Urothelium cell line (cell line): ENCODE measurements at regions not wholly inside any gene's neighbourhood (a gene's known extent, or its start where the extent isn't known, plus 50 kb on each side); places are given as distances from the start of the nearest gene placed in this dataset.

ENCODE experiments used
- DNase-seq: peaks from one replicate; pipeline ENCODE4 v3.0.0; 2011; ENCODE audit warnings: low spot score, mixed read lengths
- FAIRE-seq: peaks from 2 replicates; lab custom pipeline; 2011; peaks lifted over from hg19 to GRCh38; lab: Jason Lieb, UNC

DNA sequence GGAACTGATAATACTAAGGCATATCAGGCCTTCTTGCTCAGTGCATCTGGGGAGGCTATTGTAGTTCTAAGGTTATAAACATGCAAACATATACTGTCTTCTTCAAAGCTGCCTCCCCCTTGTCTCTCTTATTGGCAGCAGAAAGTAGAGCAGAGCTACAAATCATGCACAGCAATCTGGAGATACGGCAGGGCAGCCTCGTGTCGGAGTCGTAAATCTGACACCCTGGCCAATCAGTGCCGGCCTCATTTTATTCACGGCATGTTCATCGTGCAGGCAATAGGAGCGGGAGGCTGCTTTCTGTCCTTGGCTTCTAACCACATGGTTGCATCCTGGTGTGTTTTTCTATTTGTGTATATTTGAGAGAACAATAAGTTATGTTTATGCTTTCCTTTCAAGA lies 300.2 kb upstream of the CNTN6 start:
- FAIRE-seq (no peak), DNase-seq (no peak)

DNA sequence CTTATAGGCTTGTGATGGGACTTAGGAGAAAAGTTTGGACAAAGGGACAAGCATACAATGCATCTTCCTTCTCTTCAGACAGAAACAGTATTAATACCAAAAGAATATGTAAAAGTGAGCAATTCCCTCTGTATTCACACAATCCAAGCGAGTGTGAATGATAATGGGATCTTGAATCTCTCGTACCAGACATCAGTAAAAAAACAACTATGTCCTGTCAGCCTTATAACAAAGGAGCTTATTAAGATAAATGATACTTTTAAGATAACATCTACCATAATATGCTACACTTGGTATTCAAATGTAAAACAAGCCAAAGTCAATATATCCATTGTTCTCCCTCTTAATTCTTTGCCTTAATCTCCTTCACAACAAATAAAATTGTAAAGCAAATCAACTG lies 288.6 kb upstream of the CNTN6 start:
- DNase-seq (no peak), FAIRE-seq (no peak)

DNA sequence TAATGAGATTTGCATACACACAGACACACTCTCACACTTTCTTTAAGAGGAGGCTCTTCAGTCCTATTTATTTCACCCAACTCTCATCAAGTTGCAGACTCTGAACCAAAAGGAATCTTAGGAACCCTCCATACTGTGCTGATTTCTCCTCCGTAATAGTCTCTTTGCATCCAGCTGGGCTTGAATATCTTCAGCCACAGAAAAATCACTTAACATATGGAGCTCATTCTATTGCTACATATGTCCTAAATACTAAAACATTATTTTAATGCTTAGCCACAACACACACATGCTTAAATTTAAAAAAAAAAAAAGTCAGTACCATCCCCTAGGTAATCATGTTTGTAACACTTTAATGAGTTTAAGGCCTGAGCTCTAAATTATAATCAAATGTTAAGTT lies 287.5 kb upstream of the CNTN6 start:
- FAIRE-seq = no peak
- DNase-seq = no peak

DNA sequence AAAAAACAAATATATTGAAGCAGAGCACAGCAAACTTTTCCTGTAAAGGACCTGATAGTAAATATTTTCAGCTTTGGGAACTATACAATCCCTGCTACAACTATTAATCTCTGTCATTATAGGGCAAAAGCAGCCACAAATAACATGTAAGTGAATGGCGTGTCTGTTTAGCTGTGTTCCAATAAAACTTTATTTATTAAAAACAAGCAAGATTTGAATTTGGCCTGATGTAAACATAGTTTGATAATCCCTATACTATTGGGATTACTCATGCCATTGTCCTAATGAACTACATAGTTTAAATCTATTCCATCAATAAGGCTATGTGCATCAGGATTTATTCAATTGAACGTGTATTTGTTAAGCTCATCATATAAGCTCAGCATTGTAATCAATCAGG lies 286.8 kb upstream of the CNTN6 start:
- DNase-seq = no peak
- FAIRE-seq = no peak

DNA sequence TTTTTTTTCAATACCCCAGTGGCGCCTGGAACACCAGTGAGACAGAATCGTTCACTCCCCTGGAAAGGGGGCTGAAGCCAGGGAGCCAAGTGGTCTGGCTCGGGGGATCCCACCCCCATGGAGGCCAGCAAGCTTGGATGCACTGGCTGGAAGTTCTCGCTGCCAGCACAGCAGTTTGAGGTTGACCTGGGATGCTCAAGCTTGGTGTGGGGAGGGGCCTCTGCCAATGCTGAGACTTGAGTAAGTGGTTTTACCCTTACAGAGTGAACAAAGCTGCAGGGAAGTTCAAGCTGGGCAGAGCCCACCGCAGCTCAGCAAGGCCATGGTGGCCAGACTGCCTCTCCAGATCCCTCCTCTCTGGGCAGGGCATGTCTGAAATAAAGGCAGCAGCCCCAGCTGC lies 276.2 kb upstream of the CNTN6 start:
- no peak for FAIRE-seq
- DNase-seq = no peak

DNA sequence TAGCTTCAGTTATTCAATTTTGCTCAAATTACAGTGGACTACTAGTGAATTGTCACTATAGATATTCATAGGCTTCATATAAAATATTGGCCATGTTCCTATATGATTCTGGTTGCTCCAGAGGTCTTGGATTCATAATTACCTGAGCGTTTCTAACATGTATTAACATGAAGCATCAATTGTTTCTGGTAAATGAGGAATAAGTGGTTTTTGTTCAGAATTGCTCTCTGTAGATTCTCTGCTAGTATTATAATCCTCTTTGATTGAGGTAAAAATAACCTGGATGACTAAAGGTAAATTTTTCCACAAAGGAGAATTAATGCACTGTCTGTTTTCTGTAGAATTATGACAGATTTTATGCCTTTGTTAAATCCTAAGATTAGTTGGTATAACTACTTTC lies 258.1 kb upstream of the CNTN6 start:
- DNase-seq = no peak
- no peak for FAIRE-seq

DNA sequence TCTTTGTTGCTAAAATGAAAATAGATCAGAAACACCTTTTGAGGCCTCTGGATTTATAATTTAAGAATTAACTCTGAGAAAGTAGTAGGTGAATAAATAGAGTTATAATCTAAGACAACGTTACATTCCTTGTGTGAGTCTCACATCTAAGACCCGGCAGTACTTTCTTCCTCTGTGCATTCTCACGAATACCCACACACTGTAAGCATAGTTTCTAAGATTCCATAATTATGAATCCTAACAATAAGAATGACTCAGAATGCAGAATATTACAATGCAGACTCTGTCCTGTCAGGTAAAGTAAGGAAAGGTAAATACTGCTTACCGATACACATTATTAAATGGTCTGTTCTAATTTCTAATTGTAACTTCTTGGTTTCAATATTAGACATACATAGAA lies 257.7 kb upstream of the CNTN6 start:
- no peak for FAIRE-seq

DNA sequence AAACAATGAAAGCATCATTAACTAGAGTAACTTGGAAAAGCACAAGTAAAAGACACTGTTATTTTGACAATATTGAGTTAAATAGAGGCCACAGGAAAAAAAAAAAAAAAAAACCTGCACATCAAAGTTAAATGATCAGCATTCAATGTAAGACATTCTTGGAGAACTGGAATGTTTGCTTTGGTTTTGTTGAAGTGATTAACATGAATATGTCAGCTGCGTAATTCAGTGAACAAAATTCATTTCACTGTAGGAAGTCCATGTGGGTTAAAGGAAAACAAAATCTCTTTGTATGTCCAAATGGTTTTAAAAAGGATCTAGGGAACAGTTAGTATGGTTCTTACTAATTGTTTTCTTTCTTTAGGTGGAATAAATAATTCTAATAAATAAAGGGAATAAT lies 252.8 kb upstream of the CNTN6 start:
- DNase-seq (no peak), FAIRE-seq (no peak)

More for the DNA sequence above, 257.7 kb upstream of the CNTN6 start:
- no peak for DNase-seq

DNA sequence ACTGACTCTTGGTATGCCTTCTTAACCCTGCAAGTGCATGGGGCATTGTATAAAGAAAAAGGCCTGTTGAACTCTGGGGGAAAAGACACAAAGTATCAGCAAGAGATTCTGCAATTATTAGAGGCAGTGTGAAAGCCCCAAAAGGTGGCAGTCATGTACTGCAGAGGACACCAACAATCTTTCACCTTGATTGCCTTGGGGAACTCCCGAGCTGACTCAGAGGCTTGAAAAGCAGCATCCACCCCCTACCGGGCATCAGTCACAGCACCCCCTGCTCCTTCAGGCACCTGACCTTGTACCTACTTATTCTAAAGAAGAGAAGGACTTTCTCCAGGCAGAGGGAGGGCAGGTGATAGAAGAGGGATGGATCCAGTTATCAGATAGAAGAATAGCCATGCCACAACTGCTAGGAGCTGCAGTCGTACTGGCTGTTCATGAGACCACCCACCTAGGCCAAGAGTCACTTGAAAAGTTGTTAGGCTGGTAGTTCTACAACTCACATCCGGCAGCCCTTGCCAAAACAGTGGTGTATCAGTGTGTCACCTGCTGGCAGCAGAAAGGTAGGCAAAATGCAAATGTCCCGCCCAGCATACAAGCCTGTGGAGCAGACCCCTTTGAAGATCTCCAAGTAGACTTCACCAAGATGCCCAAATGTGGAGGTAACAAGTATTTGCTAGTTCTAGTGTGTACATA lies 241.6 kb upstream of the CNTN6 start:
- DNase-seq (no peak), FAIRE-seq (no peak)

DNA sequence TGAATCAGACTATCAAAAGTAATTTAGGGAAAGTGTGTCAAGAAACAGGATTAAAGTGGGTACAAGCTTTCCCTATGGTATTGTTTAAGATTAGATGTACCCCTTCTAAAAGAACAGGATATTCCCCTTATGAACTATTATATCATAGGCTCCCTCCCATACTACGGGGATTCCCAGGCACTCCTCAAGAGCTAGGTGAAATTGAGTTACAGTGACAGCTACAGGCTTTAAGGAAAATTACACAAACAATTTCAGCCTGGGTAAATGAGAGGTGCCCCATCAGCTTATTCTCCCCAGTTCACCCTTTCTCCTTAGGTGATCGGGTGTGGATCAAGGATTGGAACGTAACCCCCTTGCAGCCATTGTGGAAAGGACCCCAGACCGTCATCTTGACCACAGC lies 240.8 kb upstream of the CNTN6 start:
- no peak for DNase-seq
- FAIRE-seq = no peak

DNA sequence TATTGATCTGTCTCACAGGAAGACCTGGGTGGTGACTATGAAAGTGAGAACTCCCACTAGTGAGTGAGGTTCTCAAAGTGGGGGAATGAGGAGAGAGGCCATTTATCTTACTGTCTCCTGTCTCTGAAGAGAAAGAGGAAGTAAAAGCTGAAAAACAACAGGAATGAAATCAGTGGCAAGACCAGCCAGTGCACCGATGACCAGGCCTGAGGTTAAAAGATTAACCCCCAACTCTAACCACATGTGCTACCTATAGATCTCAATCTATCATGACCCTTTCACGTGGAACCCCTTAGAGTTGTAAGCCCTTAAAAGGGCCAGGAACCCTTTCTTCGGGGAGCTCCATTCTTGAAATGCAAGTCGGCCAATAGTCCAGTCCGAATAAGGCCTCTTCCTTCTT lies 239.3 kb upstream of the CNTN6 start:
- DNase-seq (no peak), FAIRE-seq (no peak)

DNA sequence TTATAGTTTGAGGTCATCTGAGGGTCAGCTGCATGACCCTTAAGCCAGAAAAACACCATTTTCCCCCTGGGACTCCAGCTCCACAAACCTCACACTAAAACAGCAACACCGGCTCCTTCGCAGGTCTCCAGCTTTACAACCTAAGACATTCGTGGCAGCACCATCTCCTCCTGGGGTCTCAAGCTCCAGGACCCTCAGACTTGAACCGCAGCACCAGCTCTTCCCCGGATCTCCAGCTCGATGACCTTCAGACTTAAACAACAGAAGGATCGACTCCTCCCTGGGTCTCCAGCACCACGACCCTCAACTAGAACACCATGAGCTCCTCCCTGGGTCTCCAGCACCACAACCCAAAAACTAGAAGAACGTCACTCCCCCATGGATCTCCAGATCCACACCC lies 233.7 kb upstream of the CNTN6 start:
- no peak for FAIRE-seq
- DNase-seq = no peak

DNA sequence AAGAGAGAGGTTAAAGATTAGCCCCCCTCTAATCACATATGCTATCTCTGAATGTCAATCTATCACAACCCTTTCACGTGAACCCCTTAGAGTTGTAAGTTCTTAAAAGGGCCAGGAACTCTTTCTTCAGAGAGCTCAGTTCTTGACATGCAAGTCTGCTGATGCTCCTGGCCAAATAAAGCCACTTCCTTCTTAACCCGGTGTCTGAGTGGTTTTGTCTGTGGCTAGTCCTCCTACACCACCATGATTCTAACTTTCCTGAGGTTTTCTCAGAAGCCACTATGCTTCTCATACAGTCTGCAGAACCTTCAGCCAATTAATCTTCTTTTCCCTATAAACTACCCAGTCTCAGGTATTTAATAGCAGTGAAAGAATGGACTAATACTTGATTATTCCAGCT lies 231.1 kb upstream of the CNTN6 start:
- DNase-seq (no peak), FAIRE-seq (no peak)

DNA sequence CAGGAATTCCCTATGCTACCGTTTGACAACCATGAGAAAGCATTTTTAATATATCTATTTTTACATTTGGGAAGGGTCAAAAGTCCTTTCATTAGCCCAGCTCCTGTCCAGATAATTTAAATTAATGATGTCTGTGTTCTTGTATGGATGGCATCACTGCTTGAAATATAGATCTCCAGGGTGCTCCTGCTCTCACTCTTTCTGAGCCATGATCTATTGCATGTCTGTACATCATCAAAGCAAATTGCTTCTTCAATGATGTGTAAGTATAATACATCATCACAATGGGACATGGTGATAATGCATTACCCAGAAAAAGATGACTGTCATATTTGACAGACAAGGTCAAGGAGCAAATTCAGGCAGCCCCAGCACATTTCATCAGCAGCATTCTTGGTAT lies 223.6 kb upstream of the CNTN6 start:
- DNase-seq (no peak), FAIRE-seq (no peak)

DNA sequence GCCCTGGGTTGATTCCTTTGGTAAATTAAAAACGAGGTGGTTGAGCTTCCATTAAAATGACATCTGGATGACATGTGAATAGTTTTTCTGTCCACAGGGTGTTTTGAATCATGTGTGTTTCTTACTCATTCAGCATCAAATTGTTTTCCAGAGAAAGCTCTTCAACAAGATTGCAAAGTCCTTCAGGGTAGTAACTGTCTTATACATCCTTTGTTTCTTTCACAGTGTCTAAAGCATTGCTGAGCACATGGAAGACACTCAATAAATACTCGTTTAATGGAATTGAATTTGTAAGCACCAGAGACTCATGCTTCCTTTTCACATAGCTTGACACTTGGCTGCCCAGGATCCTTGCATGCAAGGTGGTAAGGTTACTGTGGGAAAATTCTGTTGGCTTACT lies 223.1 kb upstream of the CNTN6 start:
- DNase-seq (no peak), FAIRE-seq (no peak)

DNA sequence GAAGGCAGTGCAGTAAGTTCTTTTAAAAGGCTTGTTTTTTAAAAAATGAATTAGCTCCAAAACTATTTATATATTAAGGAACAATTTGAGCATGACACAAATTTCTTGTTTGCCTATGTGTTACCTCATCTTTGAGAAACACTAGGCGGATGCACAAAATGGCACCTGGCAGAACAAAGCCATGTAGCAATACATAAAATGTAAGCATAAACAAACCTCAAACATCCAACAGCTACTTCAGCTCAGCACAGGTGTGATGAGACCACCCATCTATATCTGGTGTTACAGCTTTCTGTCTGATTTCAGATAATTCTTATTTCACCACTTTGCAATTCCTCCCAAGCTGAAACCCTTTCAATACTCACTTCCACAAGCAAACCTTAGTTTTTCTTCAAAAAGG lies 221.2 kb upstream of the CNTN6 start:
- FAIRE-seq = no peak
- DNase-seq = no peak

DNA sequence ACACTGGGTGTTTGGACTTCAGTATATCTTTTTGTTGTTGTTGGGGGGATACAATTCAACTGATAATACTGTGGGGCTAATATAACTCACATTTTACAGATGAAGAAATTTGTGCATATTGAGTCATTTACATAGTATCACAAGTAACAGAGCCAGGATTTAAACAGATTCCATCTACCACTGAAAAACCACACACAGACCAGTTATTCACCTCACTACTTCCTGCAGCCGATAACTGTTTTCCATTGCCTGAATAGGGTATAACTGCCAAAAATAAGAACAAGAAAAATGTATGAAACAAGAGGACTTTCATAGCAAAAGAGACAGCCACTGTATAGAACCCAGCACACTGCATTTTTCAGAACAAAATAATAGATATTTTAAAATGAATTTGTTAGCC lies 215.8 kb upstream of the CNTN6 start:
- FAIRE-seq (no peak), DNase-seq (no peak)

DNA sequence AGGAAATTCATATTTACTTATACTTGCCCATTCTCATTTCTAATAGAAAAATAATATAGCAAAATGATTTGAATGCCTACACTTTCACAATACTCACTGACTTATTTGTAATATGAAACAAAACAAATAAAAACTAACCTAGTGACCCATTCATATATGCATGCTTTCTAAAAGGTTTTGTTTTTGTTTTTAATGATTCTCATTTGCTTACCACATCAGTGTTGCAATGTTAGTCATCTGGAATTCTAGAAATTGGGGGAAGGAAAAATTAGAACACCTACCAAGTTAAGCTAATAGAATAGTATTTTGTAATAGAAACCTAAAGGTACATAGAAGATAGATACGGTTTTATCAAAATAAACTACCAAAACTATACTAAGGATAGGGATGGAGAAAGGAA lies 214.1 kb upstream of the CNTN6 start:
- FAIRE-seq = no peak
- DNase-seq = no peak

DNA sequence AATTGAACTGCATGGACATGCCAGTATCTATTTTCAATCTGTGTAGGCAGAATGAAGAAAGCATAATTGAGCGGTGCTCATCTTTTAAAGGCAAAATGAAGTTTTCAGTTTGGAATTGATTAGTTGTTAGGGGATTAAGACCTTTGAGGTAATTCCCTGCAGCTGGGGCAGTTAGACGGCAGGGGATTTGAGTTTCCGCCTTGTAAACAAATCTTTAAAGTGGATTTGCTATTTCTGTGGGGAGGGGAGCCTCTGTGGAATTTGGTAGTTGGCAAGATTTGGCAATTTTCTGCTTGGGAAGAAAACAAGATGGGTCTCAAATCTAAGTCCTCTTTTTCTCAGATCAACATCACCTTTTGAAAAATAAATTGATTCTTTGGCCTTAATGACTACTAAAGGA lies 212.5 kb upstream of the CNTN6 start:
- FAIRE-seq (no peak), DNase-seq (no peak)

DNA sequence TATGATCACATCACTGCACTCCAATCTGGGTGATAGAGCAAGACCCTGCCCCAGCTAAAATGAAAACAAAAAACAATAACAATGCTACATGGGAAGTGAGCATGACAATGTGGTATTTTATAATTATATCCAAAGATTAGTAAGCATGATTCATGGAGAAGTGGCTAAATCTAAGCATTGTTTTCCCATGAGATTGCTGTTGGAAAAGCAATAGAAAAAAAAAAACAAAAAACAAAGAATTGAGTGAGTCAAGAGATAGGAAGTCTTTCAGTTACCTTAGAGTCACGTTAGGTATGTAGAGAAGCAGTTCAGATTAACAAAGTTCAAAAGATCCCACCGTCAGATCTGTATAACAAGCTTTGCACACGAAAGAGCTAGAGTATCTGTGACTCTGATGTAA lies 210.3 kb upstream of the CNTN6 start:
- DNase-seq (peak; percentile 7), FAIRE-seq (no peak)

DNA sequence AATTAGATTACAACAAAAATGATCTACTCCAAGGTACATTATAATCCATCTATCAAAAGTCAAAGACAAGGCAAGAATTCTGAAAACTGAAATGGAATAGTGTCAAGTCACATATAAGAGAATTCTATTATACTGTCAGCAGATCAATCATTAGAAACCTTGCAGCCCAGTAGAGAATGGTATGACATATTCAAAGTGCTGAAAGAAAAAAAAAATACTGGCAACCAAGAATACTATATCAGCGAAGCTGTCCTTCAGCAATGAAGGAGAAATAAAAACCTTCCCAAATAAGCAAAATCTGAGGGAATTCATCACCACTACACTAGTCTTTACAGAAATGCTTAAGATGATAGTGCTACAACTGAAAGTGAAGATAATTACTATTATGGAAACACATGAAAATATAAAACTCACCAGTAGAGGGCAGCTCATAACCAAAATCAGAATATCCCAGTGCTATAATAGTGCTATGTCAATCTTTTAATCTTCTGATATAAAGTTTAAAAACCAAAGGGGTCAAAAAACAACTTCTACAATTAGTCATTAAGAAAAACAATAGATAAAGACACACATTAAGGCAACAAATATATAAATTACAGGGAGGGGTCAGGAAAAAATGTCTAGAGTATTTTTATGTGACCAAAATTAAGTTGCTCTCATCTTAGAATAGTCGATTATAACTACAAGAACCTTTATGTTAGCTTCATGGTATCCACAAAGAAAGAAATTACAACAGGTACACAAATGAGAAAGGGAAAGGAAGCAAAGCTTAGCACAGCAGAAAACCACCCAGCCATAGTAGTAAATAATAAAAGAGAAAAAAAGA lies 190.7 kb upstream of the CNTN6 start:
- no peak for FAIRE-seq
- DNase-seq = no peak

DNA sequence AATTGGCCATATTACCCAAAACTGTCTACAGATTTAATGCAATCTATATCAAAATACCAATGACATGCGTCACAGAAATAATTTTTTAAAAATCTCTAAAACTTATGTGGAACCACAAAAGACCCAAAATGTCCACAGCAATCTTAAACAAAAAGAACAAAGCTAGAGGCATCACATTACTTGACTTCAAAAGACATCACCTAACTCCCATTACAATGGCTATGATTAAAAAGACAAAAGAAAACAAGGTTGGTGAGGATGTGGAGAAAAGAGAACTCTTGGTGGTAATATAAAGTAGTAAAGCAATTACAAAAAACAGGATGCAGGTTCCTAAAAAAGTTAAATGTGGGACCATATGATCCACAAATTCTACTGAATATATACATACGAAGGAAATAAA lies 187.6 kb upstream of the CNTN6 start:
- no peak for DNase-seq
- FAIRE-seq = no peak

DNA sequence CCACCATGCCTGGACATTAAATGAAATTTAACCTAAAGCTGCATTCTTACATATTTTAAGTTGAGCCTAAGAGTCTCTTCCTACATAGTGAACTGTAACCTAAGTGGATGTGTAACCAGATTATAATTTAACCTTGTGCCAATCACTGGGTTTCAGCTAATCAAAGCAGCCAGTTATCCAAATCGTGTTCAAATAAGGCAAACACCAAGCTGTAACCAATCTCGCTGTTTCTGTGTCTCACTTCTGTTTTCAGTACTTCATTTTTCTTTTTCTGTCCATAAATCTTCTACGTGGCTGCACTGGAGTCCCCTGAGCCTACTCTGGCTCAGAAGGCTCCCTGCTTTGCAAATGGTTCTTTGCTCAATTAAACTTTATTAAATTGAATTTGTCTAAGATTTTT lies 186.1 kb upstream of the CNTN6 start:
- DNase-seq (no peak), FAIRE-seq (no peak)
